ENCODE measurements at regions not wholly inside any gene's neighbourhood (a gene's known extent, or its start where the extent isn't known, plus 50 kb on each side); places are given as distances from the start of the nearest gene placed in this dataset.

- ATAC-seq (no peak), DNase-seq (no peak)
- H3K27me3 ChIP-seq (ENCODE audit: low read length) = no peaks in the 10 kb centered on the region
- intact Hi-C loops (cut with micrococcal nuclease) = no loop called here
- H3K36me3 ChIP-seq (ENCODE audit: low read depth, low read length) = no peaks in the 10 kb centered on the region
- no peak overlapping the region for H3K4me2 ChIP-seq (ENCODE audit: low read length)
- ChIA-PET POLR2A (ENCODE audit: unreplicated experiment) (no interaction called here), CTCF (no interaction called here)
- no peaks in the 10 kb centered on the region for H3F3A ChIP-seq (ENCODE audit: low read length, unreplicated experiment)
- no peak overlapping the region for H3K27ac ChIP-seq (ENCODE audit: low read length)
- no peak overlapping the region for H2AFZ ChIP-seq (ENCODE audit: low read length)
- H3K4me3 ChIP-seq (ENCODE audit: low read length) = no peak overlapping the region
- no peaks in the 10 kb centered on the region for H4K20me1 ChIP-seq (ENCODE audit: low read length)
- no peaks in the 10 kb centered on the region for H3K79me2 ChIP-seq (ENCODE audit: low read length)
- TF ChIP-seq EZH2phosphoT487 (IDR thresholded peaks at IDR 0.05; ENCODE audit: borderline replicate concordance, low read length) (no peak), CTCF (conservative IDR thresholded peaks at IDR 0.05; ENCODE audit: low read depth, low read length) (no peak), EZH2 (IDR thresholded peaks at IDR 0.05; ENCODE audit: low read length, unreplicated experiment) (no peak)
- H3K9me3 ChIP-seq (ENCODE audit: low read length) = no peaks in the 10 kb centered on the region
- no peaks in the 10 kb centered on the region for H3K4me1 ChIP-seq (ENCODE audit: insufficient read depth, low read length)
- BruUV-seq (replicated peaks) = no TSS peak
- no peak overlapping the region for H3K9ac ChIP-seq (ENCODE audit: low read length)
- no peaks in the 10 kb centered on the region for H3K9me2 ChIP-seq (replicated peaks; ENCODE audit: low read length)
Measured at GRCh38 chr6:67870321-67870720, 764.8 kb upstream of the ADGRB3 start.

- H2AFZ ChIP-seq (ENCODE audit: low read length) = no peak overlapping the region
- intact Hi-C loops (cut with micrococcal nuclease) = no loop called here
- no peaks in the 10 kb centered on the region; the same call in 1 of the 2 replicates for H3K4me1 ChIP-seq (ENCODE audit: insufficient read depth, low read length)
- POLR2A ChIA-PET (ENCODE audit: unreplicated experiment) = no interaction called here
- DNase-seq (peak; percentile 52), ATAC-seq (peak; percentile 49)
- H3K9me2 ChIP-seq (replicated peaks; ENCODE audit: low read length) = no peaks in the 10 kb centered on the region
- H3K4me2 ChIP-seq (ENCODE audit: low read length) = no peak overlapping the region
- CTCF ChIA-PET = no interaction called here
- TF ChIP-seq EZH2 (IDR thresholded peaks at IDR 0.05; ENCODE audit: low read length, unreplicated experiment) (no peak), EZH2phosphoT487 (IDR thresholded peaks at IDR 0.05; ENCODE audit: borderline replicate concordance, low read length) (no peak), CTCF (conservative IDR thresholded peaks at IDR 0.05; ENCODE audit: low read depth, low read length) (no peak)
- no peak overlapping the region for H3K4me3 ChIP-seq (ENCODE audit: low read length)
- H3K79me2 ChIP-seq (ENCODE audit: low read length) = no peaks in the 10 kb centered on the region
- no peaks in the 10 kb centered on the region for H3F3A ChIP-seq (ENCODE audit: low read length, unreplicated experiment)
- H3K27me3 ChIP-seq (ENCODE audit: low read length) = no peaks in the 10 kb centered on the region
- H3K36me3 ChIP-seq (ENCODE audit: low read depth, low read length) = no peaks in the 10 kb centered on the region
- H4K20me1 ChIP-seq (ENCODE audit: low read length) = no peaks in the 10 kb centered on the region
- H3K9me3 ChIP-seq (ENCODE audit: low read length) = no peaks in the 10 kb centered on the region
- BruUV-seq (replicated peaks) = no TSS peak
- no peak overlapping the region for H3K27ac ChIP-seq (ENCODE audit: low read length)
- H3K9ac ChIP-seq (ENCODE audit: low read length) = no peak overlapping the region
Measured at GRCh38 chr6:67863346-67863745, 771.7 kb upstream of the ADGRB3 start.

DNA sequence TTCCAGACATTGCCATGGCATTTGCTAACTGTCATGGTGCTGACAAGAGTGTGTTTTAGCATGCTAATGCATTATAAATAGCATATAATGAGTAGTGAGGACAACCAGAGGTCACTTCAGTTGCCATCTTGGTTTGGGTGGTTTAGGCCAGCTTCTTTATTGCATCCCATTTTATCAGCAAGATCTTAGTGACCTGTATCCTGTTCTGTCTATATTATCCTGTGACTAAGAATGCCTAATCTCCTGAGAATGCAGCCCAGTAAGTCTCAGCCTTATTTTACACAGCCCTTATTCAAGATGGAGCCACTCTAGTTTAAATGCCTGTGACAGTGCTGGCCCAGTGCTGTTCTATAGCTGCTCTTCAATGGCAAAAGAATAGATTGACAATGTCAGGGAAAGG, 781.0 kb upstream of the ADGRB3 start:
- Histone ChIP-seq H3K9ac (ENCODE audit: low read length) (no peak overlapping the region), H3K4me1 (ENCODE audit: insufficient read depth, low read length) (no peaks in the 10 kb centered on the region), H3K9me3 (ENCODE audit: low read length) (no peaks in the 10 kb centered on the region), H3K4me3 (ENCODE audit: low read length) (no peak overlapping the region), H3K4me2 (ENCODE audit: low read length) (no peak overlapping the region), H4K20me1 (ENCODE audit: low read length) (no peaks in the 10 kb centered on the region), H3K36me3 (ENCODE audit: low read depth, low read length) (no peaks in the 10 kb centered on the region), H3K27me3 (ENCODE audit: low read length) (no peaks in the 10 kb centered on the region), H3K9me2 (replicated peaks; ENCODE audit: low read length) (no peaks in the 10 kb centered on the region), H3K27ac (ENCODE audit: low read length) (no peak overlapping the region), H3K79me2 (ENCODE audit: low read length) (no peaks in the 10 kb centered on the region), H2AFZ (ENCODE audit: low read length) (no peak overlapping the region), H3F3A (ENCODE audit: low read length, unreplicated experiment) (no peaks in the 10 kb centered on the region)
- ATAC-seq (peak; percentile 51), DNase-seq (peak; percentile 35)
- POLR2A ChIA-PET (ENCODE audit: unreplicated experiment) = no interaction called here
- no TSS peak for BruUV-seq (replicated peaks)
- no peak for TF ChIP-seq CTCF (conservative IDR thresholded peaks at IDR 0.05; ENCODE audit: low read depth, low read length)
- TF ChIP-seq EZH2phosphoT487 (IDR thresholded peaks at IDR 0.05; ENCODE audit: borderline replicate concordance, low read length) = no peak
- TF ChIP-seq EZH2 (IDR thresholded peaks at IDR 0.05; ENCODE audit: low read length, unreplicated experiment) = no peak
- intact Hi-C loops (cut with micrococcal nuclease) = no loop called here
- CTCF ChIA-PET = no interaction called here
